Breast epithelium (tissue), 3 donors: ENCODE measurements at regions not wholly inside any gene's neighbourhood (a gene's known extent, or its start where the extent isn't known, plus 50 kb on each side); places are given as distances from the start of the nearest gene placed in this dataset.

Source experiments
- POLR2A ChIP-seq: fragments of 450-650 bp; IDR thresholded peaks from one replicate; pipeline ENCODE4 v1.6.1; 2016; ENCODE audit warnings: antibody characterized with exemption, mild to moderate bottlenecking, moderate library complexity
- TF ChIP-seq, protein P1 (sequence below), 3 donors: fragments of 450-650 bp; IDR thresholded peaks; one replicate each; pipeline ENCODE4 v1.5.1; 2016 to 2017; ENCODE audit warnings: antibody characterized with exemption in 3 of 3, mild to moderate bottlenecking in 3 of 3, moderate library complexity in 3 of 3

- TF ChIP-seq, protein P1, sequence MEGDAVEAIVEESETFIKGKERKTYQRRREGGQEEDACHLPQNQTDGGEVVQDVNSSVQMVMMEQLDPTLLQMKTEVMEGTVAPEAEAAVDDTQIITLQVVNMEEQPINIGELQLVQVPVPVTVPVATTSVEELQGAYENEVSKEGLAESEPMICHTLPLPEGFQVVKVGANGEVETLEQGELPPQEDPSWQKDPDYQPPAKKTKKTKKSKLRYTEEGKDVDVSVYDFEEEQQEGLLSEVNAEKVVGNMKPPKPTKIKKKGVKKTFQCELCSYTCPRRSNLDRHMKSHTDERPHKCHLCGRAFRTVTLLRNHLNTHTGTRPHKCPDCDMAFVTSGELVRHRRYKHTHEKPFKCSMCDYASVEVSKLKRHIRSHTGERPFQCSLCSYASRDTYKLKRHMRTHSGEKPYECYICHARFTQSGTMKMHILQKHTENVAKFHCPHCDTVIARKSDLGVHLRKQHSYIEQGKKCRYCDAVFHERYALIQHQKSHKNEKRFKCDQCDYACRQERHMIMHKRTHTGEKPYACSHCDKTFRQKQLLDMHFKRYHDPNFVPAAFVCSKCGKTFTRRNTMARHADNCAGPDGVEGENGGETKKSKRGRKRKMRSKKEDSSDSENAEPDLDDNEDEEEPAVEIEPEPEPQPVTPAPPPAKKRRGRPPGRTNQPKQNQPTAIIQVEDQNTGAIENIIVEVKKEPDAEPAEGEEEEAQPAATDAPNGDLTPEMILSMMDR (IDR thresholded peaks at IDR 0.05): no peak
- TF ChIP-seq POLR2A: no peak
Observed at GRCh38 chr5:23930985-23931384, 423.6 kb downstream of the PRDM9 start.
